K562 (cell line): ENCODE measurements at regions not wholly inside any gene's neighbourhood (a gene's known extent, or its start where the extent isn't known, plus 50 kb on each side); places are given as distances from the start of the nearest gene placed in this dataset.

ENCODE experiments used
- ATAC-seq: fragments of 200-7000 bp; cut with Tn5 transposase; 3 replicates; pipeline ENCODE4 v1.9.1; 2020; ENCODE audit warnings: moderate library complexity
- BruUV-seq: library from RNA; stranded (reverse); fragments of 400-500 nt; replicated peaks from 2 replicates; lab custom pipeline; 2021; lab: Mats Ljungman, UMichigan
- CTCF ChIA-PET: fragments of 300-600 bp; formaldehyde crosslinking; extraction: SDS; loops from one replicate; lab custom pipeline; 2021; ENCODE audit warnings: low intra/inter-chr PET ratio; lab: Yijun Ruan, JAX
- POLR2A ChIA-PET: fragments of 300-600, 350-650 bp; sonication (Branson Sonifier 250); formaldehyde crosslinking; extraction: SDS; loops from one replicate; lab custom pipeline; 2021; ENCODE audit warnings: antibody characterized with exemption, inconsistent platforms; lab: Yijun Ruan, JAX
- DNase-seq, 4 experiments: peaks; one replicate each; pipeline versions ENCODE4 v3.0.0 to v3.0.0-alpha.2; 2011 to 2018; ENCODE audit warnings: low spot score in 3 of 4, mixed read lengths in 3 of 4; ENCODE audit errors: extremely low read depth in 1 of 4
- FAIRE-seq: peaks from 2 replicates; lab custom pipeline; 2011; peaks lifted over from hg19 to GRCh38; lab: Jason Lieb, UNC
- H2AFZ ChIP-seq: 2 replicates; pipeline ENCODE4 v1.6.0; 2011; ENCODE audit warnings: low read depth, low read length, control low read depth, inconsistent platforms
- H3K27ac ChIP-seq: fragments of 200-600 bp; 3 replicates; pipeline ENCODE4 v1.8.0; 2011; ENCODE audit warnings: low read depth, mild to moderate bottlenecking, control low read depth, inconsistent platforms, low read length, moderate library complexity, mixed read lengths; ENCODE audit errors: extremely low read depth
- H3K27me3 ChIP-seq, 2 experiments: fragments of 300-600 bp in 1 of 2; 2 replicates in 1 of 2; 3 replicates in 1 of 2; pipeline versions ENCODE4 v1.6.0 to v1.8.0; 2011; ENCODE audit warnings: inconsistent platforms in 2 of 2, low read length in 2 of 2, mild to moderate bottlenecking in 1 of 2, mixed read lengths in 1 of 2, moderate library complexity in 1 of 2; ENCODE audit not compliant: control insufficient read depth in 2 of 2, insufficient read depth in 2 of 2
- H3K36me3 ChIP-seq: fragments of 300-600 bp; 3 replicates; pipeline ENCODE4 v1.8.0; 2011; ENCODE audit warnings: mild to moderate bottlenecking, low read length, inconsistent platforms; ENCODE audit not compliant: control insufficient read depth, insufficient read depth
- H3K4me1 ChIP-seq, 2 experiments: fragments of 200-600 bp in 1 of 2; replicated peaks in 1 of 2; 2 replicates in 1 of 2; 3 replicates in 1 of 2; pipeline versions ENCODE4 v1.5.1 to v1.8.0; 2011; ENCODE audit warnings: inconsistent platforms in 2 of 2, low read length in 2 of 2, mild to moderate bottlenecking in 1 of 2, mixed read lengths in 1 of 2, moderate library complexity in 1 of 2; ENCODE audit not compliant: control insufficient read depth in 2 of 2, insufficient read depth in 2 of 2
- H3K4me2 ChIP-seq: 2 replicates; pipeline ENCODE4 v1.6.1; 2011; ENCODE audit warnings: low read length, control low read depth, inconsistent platforms, mixed read lengths; ENCODE audit not compliant: insufficient read depth
- H3K4me3 ChIP-seq: fragments of 200-600 bp; sonication (generic), shearing (Covaris generic); 2 replicates; pipeline ENCODE4 v1.5.1; 2016; ENCODE audit warnings: control low read depth, inconsistent platforms
- H3K79me2 ChIP-seq: fragments of 200-600 bp; 3 replicates; pipeline ENCODE4 v1.8.0; 2011; ENCODE audit warnings: low read length, inconsistent platforms; ENCODE audit not compliant: control insufficient read depth, insufficient read depth
- H3K9ac ChIP-seq, 2 experiments: 2 replicates each; pipeline versions ENCODE4 v1.6.0 to v1.6.1; 2011; ENCODE audit warnings: low read depth in 2 of 2, low read length in 2 of 2, control low read depth in 1 of 2, inconsistent platforms in 1 of 2, mild to moderate bottlenecking in 1 of 2, mixed read lengths in 1 of 2; ENCODE audit not compliant: insufficient read depth in 1 of 2
- H3K9me1 ChIP-seq: one replicate; pipeline ENCODE4 v1.6.0; 2011; ENCODE audit warnings: inconsistent platforms, mild to moderate bottlenecking, low read length, moderate library complexity; ENCODE audit not compliant: control insufficient read depth, insufficient read depth
- H3K9me3 ChIP-seq: replicated peaks from 2 replicates; pipeline ENCODE4 v1.5.1; 2011; ENCODE audit warnings: low read depth, low read length, inconsistent platforms; ENCODE audit not compliant: control insufficient read depth, insufficient read depth
- H4K20me1 ChIP-seq: replicated peaks from 2 replicates; pipeline ENCODE4 v1.6.1; 2011; ENCODE audit warnings: low read length, inconsistent platforms, mixed read lengths; ENCODE audit not compliant: control insufficient read depth, insufficient read depth
- BRCA1 ChIP-seq, 2 experiments: fragments of 450-650 bp in 1 of 2; sonication (generic) in 1 of 2; formaldehyde crosslinking in 1 of 2; IDR thresholded peaks; 2 replicates each; pipeline versions ENCODE4 v1.5.0 to v1.6.1; 2017 to 2020; ENCODE audit warnings: mild to moderate bottlenecking in 1 of 2, missing genetic modification reagents in 1 of 2
- CUX1 ChIP-seq: fragments of 200-800 bp; sonication (Bioruptor generic); IDR thresholded peaks from 2 replicates; pipeline ENCODE4 v1.6.1; 2016; ENCODE audit warnings: missing genetic modification characterization, missing compliant biosample characterization
- KAT7 ChIP-seq: sonication (generic); formaldehyde crosslinking; IDR thresholded peaks from 2 replicates; pipeline ENCODE4 v1.8.0; 2022; ENCODE audit warnings: missing genetic modification reagents, mild to moderate bottlenecking, borderline replicate concordance
- NR2F6 ChIP-seq: fragments of 450-650 bp; formaldehyde crosslinking; IDR thresholded peaks from 2 replicates; pipeline ENCODE4 v1.4.0; 2020; ENCODE audit warnings: mild to moderate bottlenecking
- SIN3A ChIP-seq, 2 experiments: fragments of 150-350 bp in 1 of 2; IDR thresholded peaks; 2 replicates each; pipeline ENCODE4 v1.6.1; 2011 to 2016; ENCODE audit warnings: borderline replicate concordance in 2 of 2, low read depth in 2 of 2, low read length in 2 of 2, mild to moderate bottlenecking in 2 of 2, moderate library complexity in 2 of 2; ENCODE audit not compliant: control insufficient read depth in 1 of 2
- SMAD1 ChIP-seq: fragments of 150-350 bp; IDR thresholded peaks from 2 replicates; pipeline ENCODE4 v1.6.1; 2014; ENCODE audit warnings: low read length, low read depth; ENCODE audit not compliant: partially characterized antibody
- TRIM25 ChIP-seq: fragments of 450-650 bp; IDR thresholded peaks from 2 replicates; pipeline ENCODE4 v1.7.0; 2016; ENCODE audit warnings: borderline replicate concordance
- ZNF764 ChIP-seq: fragments of 250-450 bp; sonication (Bioruptor Pico); IDR thresholded peaks from 2 replicates; pipeline ENCODE4 v1.4.0; 2020; ENCODE audit warnings: low read depth, mild to moderate bottlenecking, moderate library complexity
- ZNF766 ChIP-seq: fragments of 200-800 bp; sonication (Bioruptor generic); conservative IDR thresholded peaks from 2 replicates; pipeline ENCODE4 v1.6.1; 2016; ENCODE audit warnings: missing genetic modification characterization, missing compliant biosample characterization
- WGBS: fragments of 100-300 bp; shearing (Covaris generic); methylation state at CpG from one replicate; pipeline ENCODE4 v1.1.6; 2016; ENCODE audit warnings: low coverage, mixed read lengths; ENCODE audit not compliant: insufficient coverage; ENCODE audit errors: missing lambda C conversion rate; 5-methylcytosine and 5-hydroxymethylcytosine counted together
- in situ Hi-C: fragments of 300-500 bp; cut with MboI; formaldehyde crosslinking; loops from 4 replicates; pipeline ENCODE4 v1.15.0; 2018; ENCODE audit warnings: inconsistent platforms, mixed read lengths
- intact Hi-C: fragments of 100-400 bp; cut with micrococcal nuclease; formaldehyde crosslinking; loops from 2 replicates; pipeline ENCODE4 v1.14.2; 2022
- TF ChIP-seq, protein P1 (sequence below): IDR thresholded peaks from 3 replicates; pipeline ENCODE4 v1.6.1; 2011; ENCODE audit warnings: borderline replicate concordance, mild to moderate bottlenecking, moderate library complexity; ENCODE audit not compliant: insufficient read length; ENCODE audit errors: extremely low read depth

DNA sequence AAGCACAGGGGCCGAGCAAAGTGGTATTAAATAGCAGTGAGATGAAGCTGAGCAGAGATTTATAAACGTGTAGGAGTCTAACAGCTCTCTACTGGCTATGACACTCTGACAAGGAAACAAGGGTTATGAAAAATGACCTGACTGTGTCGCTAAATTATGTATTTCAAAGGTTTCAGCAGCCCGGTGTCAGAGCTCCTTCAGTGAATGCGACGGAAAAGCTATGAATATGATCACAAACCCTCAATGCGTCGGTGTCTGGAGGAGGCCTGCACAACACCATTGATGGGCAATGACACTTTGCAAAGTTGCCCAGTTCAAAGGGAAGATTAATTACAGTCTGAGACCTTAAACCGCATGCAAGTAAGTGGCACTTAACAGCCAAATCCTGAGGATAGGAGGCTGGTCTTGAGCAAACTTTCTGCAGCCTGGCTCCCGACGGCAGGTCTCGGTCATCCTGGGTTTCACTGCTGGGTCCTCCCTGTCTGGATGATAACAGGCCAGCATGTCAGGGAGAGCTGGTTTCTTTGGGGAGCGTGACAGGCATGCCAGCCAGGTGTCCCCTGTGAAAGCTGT lies 615.1 kb upstream of the SALL3 start:
- H2AFZ ChIP-seq = no peak overlapping the region
- POLR2A ChIA-PET = no interaction called here
- TF ChIP-seq BRCA1 (IDR thresholded peaks at IDR 0.05) (no peak), BRCA1 (CRISPR knock-in tag; IDR thresholded peaks at IDR 0.05) (no peak), KAT7 (CRISPR knock-in tag) (no peak), NR2F6 (CRISPR knock-in tag) (no peak), TRIM25 (no peak), CUX1 (CRISPR knock-in tag) (no peak), SMAD1 (no peak), SIN3A (IDR thresholded peaks at IDR 0.05; ENCODE audit: borderline replicate concordance in 2 of 2, control insufficient read depth in 1 of 2, low read depth in 2 of 2, low read length in 2 of 2) (no peak), ZNF766 (CRISPR knock-in tag) (no peak), ZNF764 (CRISPR knock-in tag) (no peak)
- TF ChIP-seq, protein P1, sequence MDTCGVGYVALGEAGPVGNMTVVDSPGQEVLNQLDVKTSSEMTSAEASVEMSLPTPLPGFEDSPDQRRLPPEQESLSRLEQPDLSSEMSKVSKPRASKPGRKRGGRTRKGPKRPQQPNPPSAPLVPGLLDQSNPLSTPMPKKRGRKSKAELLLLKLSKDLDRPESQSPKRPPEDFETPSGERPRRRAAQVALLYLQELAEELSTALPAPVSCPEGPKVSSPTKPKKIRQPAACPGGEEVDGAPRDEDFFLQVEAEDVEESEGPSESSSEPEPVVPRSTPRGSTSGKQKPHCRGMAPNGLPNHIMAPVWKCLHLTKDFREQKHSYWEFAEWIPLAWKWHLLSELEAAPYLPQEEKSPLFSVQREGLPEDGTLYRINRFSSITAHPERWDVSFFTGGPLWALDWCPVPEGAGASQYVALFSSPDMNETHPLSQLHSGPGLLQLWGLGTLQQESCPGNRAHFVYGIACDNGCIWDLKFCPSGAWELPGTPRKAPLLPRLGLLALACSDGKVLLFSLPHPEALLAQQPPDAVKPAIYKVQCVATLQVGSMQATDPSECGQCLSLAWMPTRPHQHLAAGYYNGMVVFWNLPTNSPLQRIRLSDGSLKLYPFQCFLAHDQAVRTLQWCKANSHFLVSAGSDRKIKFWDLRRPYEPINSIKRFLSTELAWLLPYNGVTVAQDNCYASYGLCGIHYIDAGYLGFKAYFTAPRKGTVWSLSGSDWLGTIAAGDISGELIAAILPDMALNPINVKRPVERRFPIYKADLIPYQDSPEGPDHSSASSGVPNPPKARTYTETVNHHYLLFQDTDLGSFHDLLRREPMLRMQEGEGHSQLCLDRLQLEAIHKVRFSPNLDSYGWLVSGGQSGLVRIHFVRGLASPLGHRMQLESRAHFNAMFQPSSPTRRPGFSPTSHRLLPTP = no peak
- TF ChIP-seq, all 486 proteins: peak for 0
- no peak overlapping the region for H3K27ac ChIP-seq
- ATAC-seq (no peak), DNase-seq (no peak), FAIRE-seq (no peak)
- no peaks in the 10 kb centered on the region for H3K79me2 ChIP-seq
- intact Hi-C loops (no loop called here), in situ Hi-C loops (no loop called here)
- no peaks in the 10 kb centered on the region for H4K20me1 ChIP-seq
- H3K4me2 ChIP-seq = no peak overlapping the region
- H3K4me3 ChIP-seq = no peak overlapping the region
- WGBS = 2% methylated on average over 13 of the region's 13 CpGs
- no peaks in the 10 kb centered on the region for H3K4me1 ChIP-seq
- no peaks in the 10 kb centered on the region for H3K36me3 ChIP-seq
- H3K9ac ChIP-seq = no peak overlapping the region
- no peaks in the 10 kb centered on the region for H3K9me3 ChIP-seq
- H3K9me1 ChIP-seq = no peaks in the 10 kb centered on the region
- CTCF ChIA-PET = no interaction called here
- H3K27me3 ChIP-seq = peaks cover 0 to 25% of the 10 kb centered on the region in 2 experiments; a peak in 3 of 5 replicates
- BruUV-seq = no TSS peak
